GM12878 (cell line): ENCODE measurements at regions not wholly inside any gene's neighbourhood (a gene's known extent, or its start where the extent isn't known, plus 50 kb on each side); places are given as distances from the start of the nearest gene placed in this dataset.

Experiments
- CHD1 ChIP-seq: IDR thresholded peaks from 2 replicates; pipeline ENCODE4 v1.6.1; 2012; ENCODE audit warnings: low read depth, low read length, improper control_type of control experiment
- CTCF ChIP-seq, 3 experiments: IDR thresholded peaks in 2 of 3; conservative IDR thresholded peaks in 1 of 3; 2 replicates each; pipeline ENCODE4 v1.5.1; 2011; ENCODE audit warnings: low read depth in 3 of 3, low read length in 3 of 3, mild to moderate bottlenecking in 3 of 3, control low read depth in 2 of 3, moderate library complexity in 2 of 3, inconsistent platforms in 1 of 3, mixed read lengths in 1 of 3; ENCODE audit not compliant: control insufficient read depth in 2 of 3, insufficient read depth in 1 of 3; ENCODE audit errors: extremely low read depth in 1 of 3
- E2F4 ChIP-seq: IDR thresholded peaks from 2 replicates; pipeline ENCODE4 v1.6.1; 2012; ENCODE audit warnings: low read depth, low read length, improper control_type of control experiment
- POLR2A ChIP-seq: IDR thresholded peaks from 2 replicates; pipeline ENCODE4 v1.6.1; 2011; ENCODE audit warnings: low read depth, mild to moderate bottlenecking, low read length
- RB1 ChIP-seq: fragments of 450-650 bp; formaldehyde crosslinking; IDR thresholded peaks from 2 replicates; pipeline ENCODE4 v1.6.1; 2017; ENCODE audit warnings: mild to moderate bottlenecking, borderline replicate concordance
- SMARCA5 ChIP-seq: fragments of 450-650 bp; IDR thresholded peaks from 2 replicates; pipeline ENCODE4 v1.6.1; 2017; ENCODE audit warnings: mild to moderate bottlenecking

GRCh38 chr12:78712834-78713481, 151.6 kb upstream of the SYT1 start:
- TF ChIP-seq POLR2A (no peak), RB1 (no peak), E2F4 (no peak), SMARCA5 (no peak), CTCF (IDR thresholded peaks at IDR 0.05 in 2 of 3, conservative IDR thresholded peaks at IDR 0.05 in 1 of 3; ENCODE audit: control insufficient read depth in 2 of 3, extremely low read depth in 1 of 3, insufficient read depth in 1 of 3, low read depth in 3 of 3, low read length in 3 of 3) (no peak), CHD1 (no peak)
